Stomach (tissue), 4 donors: ENCODE measurements at regions not wholly inside any gene's neighbourhood (a gene's known extent, or its start where the extent isn't known, plus 50 kb on each side); places are given as distances from the start of the nearest gene placed in this dataset.

Experiments
- CTCF ChIP-seq, 7 experiments: fragments of 450-650 bp in 4 of 7; fragments of 200-600 bp in 3 of 7; sonication (generic) in 3 of 7; IDR thresholded peaks; one replicate each; pipeline ENCODE4 v1.5.1; 2016 to 2019; ENCODE audit warnings: antibody characterized with exemption in 7 of 7, control low read depth in 2 of 7, mild to moderate bottlenecking in 1 of 7
- POLR2A ChIP-seq, 4 donors: fragments of 450-650 bp; IDR thresholded peaks; one replicate each; pipeline ENCODE4 v1.6.1; 2016; ENCODE audit warnings: antibody characterized with exemption in 4 of 4, control low read depth in 2 of 4, mild to moderate bottlenecking in 1 of 4, moderate library complexity in 1 of 4

GRCh38 chr1:193377472-193377871, 191.1 kb upstream of the B3GALT2 start:
- TF ChIP-seq CTCF (IDR thresholded peaks at IDR 0.05) (no peak), POLR2A (IDR thresholded peaks at IDR 0.05) (no peak)
